ENCODE measurements at regions not wholly inside any gene's neighbourhood (a gene's known extent, or its start where the extent isn't known, plus 50 kb on each side); places are given as distances from the start of the nearest gene placed in this dataset.

- no peak for TF ChIP-seq CTCF (IDR thresholded peaks at IDR 0.05; ENCODE audit: unreplicated experiment)
- H3K4me1 Mint-ChIP-seq (ENCODE audit: low read depth, unreplicated experiment) = no peaks in the 10 kb centered on the region
- CTCF ChIA-PET = interaction anchor here (1.1 kb wide), 1 partner anchor 8 kb away, joined by 6 read pairs; no protein-coding TSS in a partner anchor
- H3K36me3 Mint-ChIP-seq (ENCODE audit: insufficient read depth, unreplicated experiment) = no peaks in the 10 kb centered on the region
- H3K27me3 Mint-ChIP-seq (ENCODE audit: unreplicated experiment) = no peaks in the 10 kb centered on the region
- H3K27ac Mint-ChIP-seq (ENCODE audit: unreplicated experiment) = no peak overlapping the region
- no TSS peak for BruUV-seq (replicated peaks)
- DNase-seq = no peak
- no peaks in the 10 kb centered on the region for H3K9me3 Mint-ChIP-seq (ENCODE audit: low read depth, unreplicated experiment)
- intact Hi-C loops (cut with micrococcal nuclease; ENCODE audit: unreplicated experiment) = no loop called here
- H3K4me3 Mint-ChIP-seq (ENCODE audit: low read depth, unreplicated experiment) = no peak overlapping the region
These were observed 226.3 kb upstream of the ARHGEF26 start for GRCh38 chr3:153894857-153895256.

GRCh38 chr3:153896197-153896596, 225.0 kb upstream of the ARHGEF26 start:
- H3K27ac Mint-ChIP-seq (ENCODE audit: unreplicated experiment) = no peak overlapping the region
- CTCF ChIA-PET = no interaction called here
- no peaks in the 10 kb centered on the region for H3K27me3 Mint-ChIP-seq (ENCODE audit: unreplicated experiment)
- no peaks in the 10 kb centered on the region for H3K36me3 Mint-ChIP-seq (ENCODE audit: insufficient read depth, unreplicated experiment)
- intact Hi-C loops (cut with micrococcal nuclease; ENCODE audit: unreplicated experiment) = no loop called here
- no peaks in the 10 kb centered on the region for H3K9me3 Mint-ChIP-seq (ENCODE audit: low read depth, unreplicated experiment)
- no peak overlapping the region for H3K4me3 Mint-ChIP-seq (ENCODE audit: low read depth, unreplicated experiment)
- BruUV-seq (replicated peaks) = no TSS peak
- DNase-seq = no peak
- no peaks in the 10 kb centered on the region for H3K4me1 Mint-ChIP-seq (ENCODE audit: low read depth, unreplicated experiment)
- TF ChIP-seq CTCF (IDR thresholded peaks at IDR 0.05; ENCODE audit: unreplicated experiment) = no peak

GRCh38 chr3:153897025-153897723, 224.0 kb upstream of the ARHGEF26 start:
- H3K27me3 Mint-ChIP-seq (ENCODE audit: unreplicated experiment) = no peaks in the 10 kb centered on the region
- H3K27ac Mint-ChIP-seq (ENCODE audit: unreplicated experiment) = no peak overlapping the region
- no peaks in the 10 kb centered on the region for H3K9me3 Mint-ChIP-seq (ENCODE audit: low read depth, unreplicated experiment)
- BruUV-seq (replicated peaks) = no TSS peak
- TF ChIP-seq CTCF (IDR thresholded peaks at IDR 0.05; ENCODE audit: unreplicated experiment) = no peak
- no peak for DNase-seq
- H3K4me3 Mint-ChIP-seq (ENCODE audit: low read depth, unreplicated experiment) = no peak overlapping the region
- no peaks in the 10 kb centered on the region for H3K4me1 Mint-ChIP-seq (ENCODE audit: low read depth, unreplicated experiment)
- CTCF ChIA-PET = no interaction called here
- no peaks in the 10 kb centered on the region for H3K36me3 Mint-ChIP-seq (ENCODE audit: insufficient read depth, unreplicated experiment)
- intact Hi-C loops (cut with micrococcal nuclease; ENCODE audit: unreplicated experiment) = no loop called here

- BruUV-seq (replicated peaks) = no TSS peak
- DNase-seq = no peak
- no peaks in the 10 kb centered on the region for H3K4me1 Mint-ChIP-seq (ENCODE audit: low read depth, unreplicated experiment)
- no peak overlapping the region for H3K4me3 Mint-ChIP-seq (ENCODE audit: low read depth, unreplicated experiment)
- no peaks in the 10 kb centered on the region for H3K36me3 Mint-ChIP-seq (ENCODE audit: insufficient read depth, unreplicated experiment)
- intact Hi-C loops (cut with micrococcal nuclease; ENCODE audit: unreplicated experiment) = no loop called here
- no peaks in the 10 kb centered on the region for H3K27me3 Mint-ChIP-seq (ENCODE audit: unreplicated experiment)
- H3K27ac Mint-ChIP-seq (ENCODE audit: unreplicated experiment) = no peak overlapping the region
- CTCF ChIA-PET = no interaction called here
- no peak for TF ChIP-seq CTCF (IDR thresholded peaks at IDR 0.05; ENCODE audit: unreplicated experiment)
- no peaks in the 10 kb centered on the region for H3K9me3 Mint-ChIP-seq (ENCODE audit: low read depth, unreplicated experiment)
These were observed 223.3 kb upstream of the ARHGEF26 start for GRCh38 chr3:153897842-153898241.
